GM23248 (cell line): ENCODE measurements at regions not wholly inside any gene's neighbourhood (a gene's known extent, or its start where the extent isn't known, plus 50 kb on each side); places are given as distances from the start of the nearest gene placed in this dataset.
A peak's percentile ranks its signal among the peaks of the same experiment; 100 is the strongest.

Source experiments
- DNase-seq: peaks from one replicate; pipeline ENCODE4 v3.0.0-alpha.2; 2015
- H2AFZ ChIP-seq: fragments of 200-600 bp; sonication (generic); 2 replicates; pipeline ENCODE4 v1.6.1; 2016; ENCODE audit warnings: antibody characterized with exemption
- H3F3A ChIP-seq: fragments of 200-600 bp; sonication (generic); 2 replicates; pipeline ENCODE4 v1.6.1; 2016; ENCODE audit warnings: mild to moderate bottlenecking, antibody characterized with exemption, mixed run types; ENCODE audit not compliant: insufficient read depth
- H3K27ac ChIP-seq: fragments of 200-600 bp; sonication (generic); 2 replicates; pipeline ENCODE4 v1.5.1; 2016; ENCODE audit warnings: mild to moderate bottlenecking
- H3K27me3 ChIP-seq: fragments of 200-600 bp; sonication (generic); replicated peaks from 2 replicates; pipeline ENCODE4 v1.6.1; 2016; ENCODE audit warnings: mild to moderate bottlenecking; ENCODE audit not compliant: insufficient read depth
- H3K36me3 ChIP-seq: fragments of 200-600 bp; sonication (generic); 2 replicates; pipeline ENCODE4 v1.6.1; 2016; ENCODE audit warnings: low read depth, mild to moderate bottlenecking
- H3K4me1 ChIP-seq: fragments of 200-600 bp; sonication (generic); 2 replicates; pipeline ENCODE4 v1.6.1; 2016; ENCODE audit warnings: mild to moderate bottlenecking; ENCODE audit not compliant: insufficient read depth
- H3K4me2 ChIP-seq: fragments of 200-600 bp; sonication (generic); one replicate; pipeline ENCODE4 v1.6.1; 2016; ENCODE audit warnings: mild to moderate bottlenecking; ENCODE audit not compliant: unreplicated experiment
- H3K4me3 ChIP-seq: fragments of 200-600 bp; sonication (generic); 2 replicates; pipeline ENCODE4 v1.5.1; 2016; ENCODE audit warnings: mild to moderate bottlenecking
- H3K79me2 ChIP-seq: fragments of 200-600 bp; sonication (generic); 2 replicates; pipeline ENCODE4 v1.6.1; 2016; ENCODE audit warnings: mild to moderate bottlenecking; ENCODE audit not compliant: insufficient read depth
- H3K9ac ChIP-seq: fragments of 200-600 bp; sonication (generic); 2 replicates; pipeline ENCODE4 v1.6.1; 2016; ENCODE audit warnings: mild to moderate bottlenecking
- H3K9me2 ChIP-seq: fragments of 200-600 bp; sonication (generic); 2 replicates; pipeline ENCODE4 v1.6.1; 2016; ENCODE audit warnings: mixed run types, mild to moderate bottlenecking, moderate library complexity; ENCODE audit not compliant: insufficient read depth
- H3K9me3 ChIP-seq: fragments of 200-600 bp; sonication (generic); one replicate; pipeline ENCODE4 v1.6.1; 2017; ENCODE audit warnings: low read depth
- H4K20me1 ChIP-seq: fragments of 200-600 bp; sonication (generic); 2 replicates; pipeline ENCODE4 v1.6.0; 2016; ENCODE audit not compliant: insufficient read depth
- EZH2 ChIP-seq: fragments of 200-600 bp; sonication (generic); IDR thresholded peaks from 2 replicates; pipeline ENCODE4 v1.6.1; 2018; ENCODE audit warnings: antibody characterized with exemption, mild to moderate bottlenecking; ENCODE audit not compliant: insufficient read depth, poor library complexity, severe bottlenecking
- EZH2phosphoT487 ChIP-seq: fragments of 200-600 bp; sonication (generic); IDR thresholded peaks from 2 replicates; pipeline ENCODE4 v1.6.1; 2018; ENCODE audit warnings: antibody characterized with exemption, moderate library complexity, mild to moderate bottlenecking, low read depth; ENCODE audit not compliant: insufficient read depth
- WGBS, 2 experiments: methylation state at CpG; one replicate each; pipeline ENCODE4 v1.1.6; 2015 to 2017; ENCODE audit warnings: low lambda C conversion rate in 2 of 2, low coverage in 1 of 2; ENCODE audit errors: missing lambda C conversion rate in 2 of 2; 5-methylcytosine and 5-hydroxymethylcytosine counted together
- in situ Hi-C: fragments of 300-500 bp; cut with MboI; formaldehyde crosslinking; loops from 2 replicates; pipeline ENCODE4 v1.15.0; 2020

DNA sequence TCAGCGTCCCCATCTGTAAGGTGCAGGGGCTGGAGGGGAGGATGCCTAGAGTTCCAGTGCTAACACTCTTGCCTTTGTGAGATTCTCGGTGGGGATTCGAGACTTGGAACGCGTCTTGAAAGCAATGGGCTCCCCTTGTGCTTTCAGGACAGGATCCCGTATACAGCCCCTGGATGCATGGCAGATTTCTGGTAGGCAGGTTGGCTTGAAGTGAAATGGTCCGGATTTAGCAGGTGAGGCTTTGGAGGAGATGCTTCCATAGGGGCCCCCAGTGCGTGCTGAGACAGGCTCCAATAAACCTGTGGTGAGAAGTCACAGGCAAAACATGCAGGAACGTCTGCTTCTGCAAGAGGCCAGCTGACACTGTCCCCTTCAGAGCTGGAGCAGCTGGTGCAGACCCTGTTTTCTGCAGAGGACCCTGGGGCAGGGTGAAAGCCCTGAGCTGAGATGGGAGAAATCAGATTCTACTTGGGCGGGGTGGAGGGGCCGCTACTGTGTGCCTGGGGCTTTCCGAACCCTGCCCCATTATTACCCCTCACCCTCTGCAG lies 270.4 kb downstream of the PTPRU start:
- H3K9ac ChIP-seq = no peak overlapping the region
- H3K27me3 ChIP-seq = peaks cover 33% of the 10 kb centered on the region
- no peaks in the 10 kb centered on the region for H3K9me3 ChIP-seq
- H3K36me3 ChIP-seq = no peaks in the 10 kb centered on the region
- H2AFZ ChIP-seq = no peak overlapping the region
- H3K27ac ChIP-seq = no peak overlapping the region
- no peaks in the 10 kb centered on the region for H3F3A ChIP-seq
- H3K4me3 ChIP-seq = no peak overlapping the region
- H4K20me1 ChIP-seq = no peaks in the 10 kb centered on the region
- in situ Hi-C loops = no loop called here
- no peaks in the 10 kb centered on the region for H3K4me1 ChIP-seq
- 69 to 74% methylated on average over 12 of the region's 12 CpGs for WGBS, 2 experiments
- TF ChIP-seq EZH2 (no peak), EZH2phosphoT487 (no peak)
- no peak for DNase-seq
- no peak overlapping the region for H3K4me2 ChIP-seq
- H3K9me2 ChIP-seq = no peaks in the 10 kb centered on the region
- H3K79me2 ChIP-seq = no peaks in the 10 kb centered on the region

DNA sequence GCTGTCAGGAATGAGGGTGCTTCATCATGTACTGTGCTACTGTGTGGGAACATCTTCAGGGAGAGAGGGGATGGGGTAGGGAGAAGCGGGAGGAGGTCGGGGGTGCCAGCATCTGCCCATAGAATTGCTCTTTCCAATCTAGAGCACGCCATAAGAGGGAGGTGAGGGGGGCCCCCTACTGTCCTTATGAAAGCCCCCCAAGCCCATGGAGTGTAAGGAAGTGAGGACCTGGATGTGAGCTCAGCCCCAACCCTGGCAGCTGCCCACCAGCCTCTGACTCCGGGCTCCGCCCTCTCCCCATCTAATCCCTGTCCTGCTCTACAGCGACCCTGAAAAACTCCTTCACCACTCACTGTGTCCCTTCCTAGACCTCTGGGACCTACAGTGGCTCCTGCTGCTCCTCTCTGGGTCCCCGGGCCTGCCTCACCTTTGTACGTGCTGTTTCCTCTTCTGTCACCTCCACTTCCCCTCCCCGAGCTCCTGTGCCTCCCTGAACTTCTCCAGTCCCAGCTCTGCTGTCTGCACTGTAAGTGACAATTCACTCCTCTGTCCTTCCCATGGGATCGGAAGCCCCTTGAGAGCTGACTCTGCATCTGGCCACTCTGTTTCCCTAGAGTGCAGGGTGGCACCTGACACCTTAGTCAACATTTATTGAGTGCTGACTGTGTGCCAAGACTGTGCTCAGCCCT lies 269.4 kb downstream of the PTPRU start:
- Histone ChIP-seq H3K27ac (no peak overlapping the region), H3K4me1 (no peaks in the 10 kb centered on the region), H3K9ac (no peak overlapping the region), H3K27me3 (peaks cover 32% of the 10 kb centered on the region), H3K4me3 (no peak overlapping the region), H4K20me1 (no peaks in the 10 kb centered on the region), H3K9me2 (no peaks in the 10 kb centered on the region), H3K9me3 (no peaks in the 10 kb centered on the region), H2AFZ (no peak overlapping the region), H3K36me3 (no peaks in the 10 kb centered on the region), H3F3A (no peaks in the 10 kb centered on the region), H3K79me2 (no peaks in the 10 kb centered on the region), H3K4me2 (no peak overlapping the region)
- in situ Hi-C loops = no loop called here
- DNase-seq = no peak
- TF ChIP-seq EZH2 (no peak), EZH2phosphoT487 (no peak)
- WGBS, 2 experiments = 69 to 76% methylated on average over 7 to 10 of the region's 10 CpGs

DNA sequence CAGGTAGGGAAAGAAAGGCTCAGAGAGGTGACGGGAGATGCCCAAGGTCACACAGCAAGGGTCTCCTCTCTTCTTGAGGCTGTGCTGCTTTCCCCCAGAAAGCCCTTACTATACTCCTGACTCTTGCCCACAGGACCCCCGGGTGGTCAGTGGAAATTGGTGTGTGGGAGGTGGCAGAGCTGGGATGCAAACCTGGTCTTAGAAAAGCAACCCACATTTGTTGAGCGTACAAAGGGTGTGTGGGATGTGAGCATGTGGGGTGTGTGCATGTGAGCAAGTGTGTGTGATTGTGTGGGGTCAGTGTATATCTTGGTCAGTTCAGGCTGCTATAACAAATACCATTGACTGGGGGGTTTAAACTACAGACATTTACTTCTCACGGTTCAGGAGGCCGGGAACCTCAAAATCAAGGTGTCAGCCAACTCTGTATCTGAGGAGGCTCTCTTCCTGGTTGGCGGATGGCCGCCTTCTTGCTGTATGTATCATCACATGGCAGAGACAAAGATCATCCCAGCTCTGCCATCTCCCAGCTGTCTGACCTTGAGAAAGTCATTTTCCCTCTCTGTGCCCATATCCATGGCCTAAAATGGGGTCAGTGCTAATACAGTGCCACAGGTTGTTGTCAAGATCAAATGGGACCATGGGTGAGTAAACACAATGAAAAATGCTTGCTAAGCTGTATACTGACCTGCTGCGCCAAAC lies 268.5 kb downstream of the PTPRU start:
- Histone ChIP-seq H3K4me3 (no peak overlapping the region), H3K4me2 (no peak overlapping the region), H3K4me1 (no peaks in the 10 kb centered on the region), H3K27ac (no peak overlapping the region), H3K36me3 (no peaks in the 10 kb centered on the region), H4K20me1 (no peaks in the 10 kb centered on the region), H3K79me2 (no peaks in the 10 kb centered on the region), H3K9me3 (no peaks in the 10 kb centered on the region), H3K27me3 (peaks cover 29% of the 10 kb centered on the region), H2AFZ (no peak overlapping the region), H3K9ac (no peak overlapping the region), H3F3A (no peaks in the 10 kb centered on the region), H3K9me2 (no peaks in the 10 kb centered on the region)
- DNase-seq = no peak
- in situ Hi-C loops = no loop called here
- WGBS, 2 experiments = 53 to 55% methylated on average over 8 of the region's 8 CpGs
- no peak for TF ChIP-seq EZH2phosphoT487
- TF ChIP-seq EZH2 = no peak

DNA sequence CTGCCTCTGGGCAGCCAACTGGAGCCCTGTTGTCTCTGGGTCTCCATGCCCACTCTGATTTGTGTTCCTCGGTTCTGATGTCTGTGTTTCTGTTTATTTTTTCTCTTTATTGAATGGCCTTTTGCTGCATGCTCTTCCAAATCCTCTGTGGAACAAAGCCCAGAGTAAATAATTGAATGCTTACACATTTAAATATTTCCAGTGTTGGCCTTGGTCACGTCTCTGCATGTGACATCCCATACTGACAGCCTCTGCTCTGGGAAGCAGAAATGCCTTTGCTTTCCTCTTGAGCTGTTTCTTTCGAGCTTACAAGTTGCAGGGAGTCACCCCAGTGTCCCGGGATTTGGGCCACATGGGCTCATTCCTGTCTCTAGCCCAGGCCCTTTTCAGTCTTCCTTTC lies 267.9 kb downstream of the PTPRU start:
- Histone ChIP-seq H3K9me2 (no peaks in the 10 kb centered on the region), H4K20me1 (no peaks in the 10 kb centered on the region), H3K4me3 (no peak overlapping the region), H3K4me1 (no peaks in the 10 kb centered on the region), H3K9me3 (no peaks in the 10 kb centered on the region), H3K27me3 (peaks cover 26% of the 10 kb centered on the region), H3K79me2 (no peaks in the 10 kb centered on the region), H3K36me3 (no peaks in the 10 kb centered on the region), H3K4me2 (no peak overlapping the region), H3K9ac (no peak overlapping the region), H2AFZ (no peak overlapping the region), H3K27ac (no peak overlapping the region), H3F3A (no peaks in the 10 kb centered on the region)
- TF ChIP-seq EZH2phosphoT487 = no peak
- TF ChIP-seq EZH2 = no peak
- in situ Hi-C loops = no loop called here
- DNase-seq = peak; percentile 26
- 0 to 1% methylated on average over 4 of the region's 4 CpGs for WGBS, 2 experiments
